HCT116 (cell line): ENCODE measurements at regions not wholly inside any gene's neighbourhood (a gene's known extent, or its start where the extent isn't known, plus 50 kb on each side); places are given as distances from the start of the nearest gene placed in this dataset.

Experiments
- ATAC-seq: fragments of 200-7000 bp; cut with Tn5 transposase; 2 replicates; pipeline ENCODE4 v1.9.1; 2020; ENCODE audit warnings: mild to moderate bottlenecking, moderate library complexity
- BruUV-seq: library from RNA; stranded (reverse); fragments of 400-500 nt; replicated peaks from 2 replicates; lab custom pipeline; 2021; lab: Mats Ljungman, UMichigan
- CTCF ChIA-PET: fragments of 300-600 bp; sonication (Branson Sonifier 250); formaldehyde crosslinking; loops from one replicate; lab custom pipeline; 2021; ENCODE audit warnings: antibody characterized with exemption; lab: Charles Lee
- POLR2A ChIA-PET: fragments of 300-600, 350-600 bp; sonication (Branson Sonifier 250); formaldehyde crosslinking; loops from one replicate; lab custom pipeline; 2021; ENCODE audit warnings: antibody characterized with exemption; lab: Charles Lee
- RAD21 ChIA-PET, 2 experiments: fragments of 300-600 bp; sonication (Branson Sonifier 250); formaldehyde crosslinking; loops; one replicate each; lab custom pipeline; 2023; ENCODE audit warnings: low total read pairs in 2 of 2; ENCODE audit not compliant: uncharacterized antibody in 2 of 2, unreplicated experiment in 2 of 2, low non-redundant PET in 1 of 2; lab: Charles Lee
- DNase-seq: peaks from one replicate; pipeline ENCODE4 v3.0.0-alpha.2; 2010; ENCODE audit warnings: low read depth, low spot score
- H2AFZ ChIP-seq: fragments of 200-600 bp; shearing (Covaris generic), sonication (generic); 2 replicates; pipeline ENCODE4 v1.6.1; 2017; ENCODE audit warnings: low read depth, mixed run types, mixed read lengths, antibody characterized with exemption, low read length; ENCODE audit not compliant: poor library complexity, severe bottlenecking
- H3K27ac ChIP-seq: 2 replicates; pipeline ENCODE4 v1.5.1; 2012; ENCODE audit warnings: low read depth, low read length
- H3K27me3 ChIP-seq: fragments of 200-600 bp; sonication (generic); 2 replicates; pipeline ENCODE4 v1.6.1; 2016; ENCODE audit warnings: mixed run types, low read length, mixed read lengths; ENCODE audit not compliant: insufficient read depth
- H3K36me3 ChIP-seq, 2 experiments: fragments of 200-500 bp in 1 of 2; fragments of 200-600 bp in 1 of 2; sonication (Bioruptor generic) in 1 of 2; sonication (generic) in 1 of 2; 2 replicates each; pipeline versions ENCODE4 v1.5.1 to v1.6.1; 2014 to 2016; ENCODE audit warnings: low read length in 2 of 2, inconsistent platforms in 1 of 2, mixed read lengths in 1 of 2, mixed run types in 1 of 2; ENCODE audit not compliant: insufficient read depth in 2 of 2, control insufficient read depth in 1 of 2
- H3K4me1 ChIP-seq, 2 experiments: fragments of 200-600 bp in 1 of 2; sonication (generic) in 1 of 2; 2 replicates each; pipeline versions ENCODE4 v1.5.1 to v1.6.1; 2012 to 2017; ENCODE audit warnings: low read length in 2 of 2, inconsistent platforms in 1 of 2, mild to moderate bottlenecking in 1 of 2, mixed read lengths in 1 of 2, mixed run types in 1 of 2, moderate library complexity in 1 of 2; ENCODE audit not compliant: insufficient read depth in 2 of 2, control insufficient read depth in 1 of 2
- H3K4me2 ChIP-seq: fragments of 200-600 bp; sonication (generic); 2 replicates; pipeline ENCODE4 v1.6.1; 2017; ENCODE audit warnings: mixed run types, low read length, mixed read lengths
- H3K4me3 ChIP-seq, 2 experiments: fragments of 200-600 bp in 1 of 2; sonication (generic) in 1 of 2; replicated peaks in 1 of 2; 2 replicates each; pipeline ENCODE4 v1.5.1; 2011 to 2016; ENCODE audit warnings: low read length in 2 of 2, control low read depth in 1 of 2, low read depth in 1 of 2, mild to moderate bottlenecking in 1 of 2, mixed read lengths in 1 of 2, mixed run types in 1 of 2
- H3K79me2 ChIP-seq: fragments of 200-600 bp; sonication (generic); 2 replicates; pipeline ENCODE4 v1.6.1; 2017; ENCODE audit warnings: mild to moderate bottlenecking, mixed run types, low read length, moderate library complexity, mixed read lengths; ENCODE audit not compliant: insufficient read depth
- H3K9ac ChIP-seq: fragments of 200-600 bp; sonication (generic); 2 replicates; pipeline ENCODE4 v1.6.1; 2016; ENCODE audit warnings: low read length, mixed read lengths
- H3K9me2 ChIP-seq: fragments of 200-600 bp; sonication (generic), shearing (Covaris generic); 2 replicates; pipeline ENCODE4 v1.6.1; 2017; ENCODE audit warnings: mixed run types, mild to moderate bottlenecking, moderate library complexity; ENCODE audit not compliant: insufficient read depth
- H3K9me3 ChIP-seq, 2 experiments: fragments of 200-500 bp in 1 of 2; fragments of 200-600 bp in 1 of 2; sonication (Bioruptor generic) in 1 of 2; sonication (generic) in 1 of 2; 2 replicates each; pipeline ENCODE4 v1.6.1; 2014 to 2017; ENCODE audit warnings: low read length in 2 of 2, mixed read lengths in 2 of 2, inconsistent platforms in 1 of 2, low read depth in 1 of 2, mild to moderate bottlenecking in 1 of 2, mixed run types in 1 of 2, moderate library complexity in 1 of 2; ENCODE audit not compliant: control insufficient read depth in 1 of 2, insufficient read depth in 1 of 2
- H4K20me1 ChIP-seq: fragments of 200-600 bp; sonication (generic), shearing (Covaris generic); 2 replicates; pipeline ENCODE4 v1.6.1; 2017; ENCODE audit warnings: mixed run types, mild to moderate bottlenecking, moderate library complexity; ENCODE audit not compliant: insufficient read depth
- CBX3 ChIP-seq: IDR thresholded peaks from 2 replicates; pipeline ENCODE4 v1.6.1; 2012; ENCODE audit warnings: low read depth
- CEBPB ChIP-seq: IDR thresholded peaks from 2 replicates; pipeline ENCODE4 v1.6.1; 2012; ENCODE audit warnings: low read depth
- EGR1 ChIP-seq: IDR thresholded peaks from 2 replicates; pipeline ENCODE4 v1.6.1; 2012; ENCODE audit warnings: low read depth
- EZH2 ChIP-seq: fragments of 200-600 bp; sonication (generic); IDR thresholded peaks from 2 replicates; pipeline ENCODE4 v1.6.1; 2017; ENCODE audit warnings: antibody characterized with exemption, mixed run types
- FOSL1 ChIP-seq: IDR thresholded peaks from 2 replicates; pipeline ENCODE4 v1.6.1; 2012; ENCODE audit warnings: low read depth
- JUND ChIP-seq: IDR thresholded peaks from 2 replicates; pipeline ENCODE4 v1.6.1; 2012
- POLR2A ChIP-seq: IDR thresholded peaks from 2 replicates; pipeline ENCODE4 v1.7.0; 2011; ENCODE audit warnings: borderline replicate concordance; ENCODE audit not compliant: insufficient read depth, insufficient read length; ENCODE audit errors: extremely low read depth
- POLR2AphosphoS5 ChIP-seq: IDR thresholded peaks from 2 replicates; pipeline ENCODE4 v1.6.1; 2011; ENCODE audit warnings: mild to moderate bottlenecking, low read depth, low read length, moderate library complexity
- SIN3A ChIP-seq: IDR thresholded peaks from 2 replicates; pipeline ENCODE4 v1.6.1; 2012; ENCODE audit warnings: low read depth
- SP1 ChIP-seq: IDR thresholded peaks from 2 replicates; pipeline ENCODE4 v1.6.1; 2012; ENCODE audit warnings: low read depth
- TCF7L2 ChIP-seq: IDR thresholded peaks from 2 replicates; pipeline ENCODE4 v1.7.0; 2011; ENCODE audit warnings: borderline replicate concordance, inconsistent platforms; ENCODE audit not compliant: insufficient read depth, insufficient read length; ENCODE audit errors: extremely low read depth
- ZFX ChIP-seq: fragments of 450-650 bp; IDR thresholded peaks from 2 replicates; pipeline ENCODE4 v1.6.1; 2017
- ZNF274 ChIP-seq: fragments of 200-500 bp; sonication (Bioruptor generic); IDR thresholded peaks from 2 replicates; pipeline ENCODE4 v1.6.1; 2014; ENCODE audit warnings: mild to moderate bottlenecking, low read depth, low read length, inconsistent platforms
- intact Hi-C: fragments of 100-400 bp; cut with micrococcal nuclease; formaldehyde crosslinking; loops from 2 replicates; pipeline ENCODE4 v1.10.0; 2022
- TF ChIP-seq, protein P1 (sequence below): IDR thresholded peaks from 2 replicates; pipeline ENCODE4 v1.6.1; 2012

DNA sequence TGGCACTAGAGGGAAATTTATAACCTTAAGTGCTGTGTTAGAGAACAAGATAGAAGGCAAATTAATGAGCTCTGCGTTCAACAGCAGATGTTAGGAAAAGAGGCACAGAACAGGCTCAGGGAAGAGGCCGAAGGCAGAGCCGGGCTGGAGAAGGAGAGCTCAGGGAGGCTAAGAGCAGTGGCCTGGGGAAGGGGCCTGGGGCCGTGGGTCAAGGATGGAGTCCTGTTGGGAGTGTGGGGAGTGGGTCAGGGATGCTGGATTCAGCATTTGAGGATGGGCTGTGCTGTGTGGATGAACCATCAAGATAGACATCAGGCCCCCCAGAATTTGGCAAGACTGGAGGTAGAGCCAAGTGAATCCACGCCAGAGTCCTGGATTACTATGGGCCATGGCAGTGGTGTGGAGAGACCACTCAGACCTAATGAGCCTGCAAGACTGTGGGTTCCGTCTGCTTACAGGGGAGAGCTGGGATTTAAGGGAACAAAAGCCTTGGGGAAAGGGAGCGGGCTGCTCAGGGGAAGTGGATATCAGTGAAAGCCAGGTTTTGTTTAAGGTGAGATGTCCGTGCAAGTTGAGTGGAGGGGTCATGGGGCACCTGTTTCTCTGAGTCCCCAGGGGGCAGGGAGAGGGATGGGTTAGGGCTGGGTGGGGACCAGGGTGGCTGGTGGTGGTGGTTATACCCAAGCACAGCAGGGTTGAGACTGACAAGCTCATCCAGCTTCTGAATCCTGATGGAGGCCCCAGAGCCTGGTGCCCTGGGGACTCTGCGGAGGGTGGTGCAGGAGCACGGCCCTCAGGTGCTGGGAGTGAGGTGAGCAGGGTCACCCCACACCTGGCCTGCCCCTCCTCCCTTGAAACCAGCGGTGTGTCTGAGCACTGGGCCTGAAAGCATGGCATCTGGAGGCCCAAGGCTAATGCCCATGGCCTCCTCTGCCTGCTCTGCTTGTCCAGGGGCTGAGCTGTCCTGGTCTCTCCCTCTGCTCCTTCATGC lies 101.7 kb downstream of the BMS1 start:
- RAD21 ChIA-PET, result no interaction called here

DNA sequence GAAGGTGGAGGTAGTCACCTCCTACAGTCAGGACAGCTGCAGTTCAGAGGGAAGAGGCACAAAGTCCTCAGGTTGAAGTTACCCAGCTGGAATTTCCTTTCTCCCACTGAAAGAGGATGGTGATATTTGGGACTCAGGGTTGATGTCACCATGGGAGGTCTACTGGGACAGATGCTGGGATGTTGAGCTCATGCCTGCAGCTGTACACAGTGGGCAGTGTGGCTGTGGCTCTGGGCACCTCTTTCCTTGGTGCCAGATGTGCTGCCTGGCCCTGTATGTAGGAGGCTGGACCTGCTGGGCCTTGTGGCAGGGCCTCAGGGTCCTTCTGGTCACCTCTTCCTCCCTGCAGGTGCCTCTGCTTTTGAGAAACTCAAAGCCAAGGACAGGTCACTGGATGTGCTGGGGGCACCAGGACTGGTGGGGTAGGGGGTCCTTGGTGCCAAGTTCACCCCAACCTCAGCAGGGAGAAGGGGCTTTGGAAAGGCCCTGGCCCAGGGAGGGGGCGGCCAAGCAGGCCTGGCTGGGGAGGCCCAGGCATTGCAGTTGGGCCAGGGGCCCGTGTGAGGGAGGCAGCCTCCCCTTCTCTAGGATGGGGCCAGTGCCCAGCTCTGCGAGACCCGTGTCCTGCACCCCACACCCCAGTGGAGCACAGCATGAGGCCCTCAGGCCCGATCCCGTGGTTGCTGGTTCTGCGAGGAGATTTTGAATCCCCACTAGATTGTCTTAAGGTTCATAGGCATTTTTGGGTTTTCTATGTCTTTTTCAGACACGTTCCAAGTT lies 103.1 kb downstream of the BMS1 start:
- no TSS peak for BruUV-seq
- no peaks in the 10 kb centered on the region for H3K9me2 ChIP-seq
- H3K9me3 ChIP-seq, result no peaks in the 10 kb centered on the region; a peak in 1 of 4 replicates
- no peak for DNase-seq
- POLR2A ChIA-PET, result no interaction called here
- no peaks in the 10 kb centered on the region for H3K27me3 ChIP-seq
- H3K4me1 ChIP-seq, result no peaks in the 10 kb centered on the region
- H3K4me2 ChIP-seq, result no peak overlapping the region
- CTCF ChIA-PET, result no interaction called here
- no peak overlapping the region for H3K9ac ChIP-seq
- intact Hi-C loops, result no loop called here
- no peak overlapping the region for H3K4me3 ChIP-seq
- TF ChIP-seq ZFX (no peak), EGR1 (no peak), POLR2AphosphoS5 (no peak), TCF7L2 (no peak), FOSL1 (no peak), POLR2A (no peak), SIN3A (no peak)
- TF ChIP-seq, all 23 proteins: peak for 0
- no peak for ATAC-seq
- Histone ChIP-seq H3K27ac (no peak overlapping the region), H4K20me1 (no peaks in the 10 kb centered on the region), H3K36me3 (no peaks in the 10 kb centered on the region), H3K79me2 (no peaks in the 10 kb centered on the region), H2AFZ (no peak overlapping the region)
- RAD21 ChIA-PET, result no interaction called here

More for the DNA sequence above, 101.7 kb downstream of the BMS1 start:
- no peak overlapping the region for H3K4me2 ChIP-seq
- no peak overlapping the region for H3K4me3 ChIP-seq
- no TSS peak for BruUV-seq
- no peak overlapping the region for H3K9ac ChIP-seq
- intact Hi-C loops, result no loop called here
- no peak for DNase-seq
- ChIA-PET POLR2A (no interaction called here), CTCF (no interaction called here)
- no peaks in the 10 kb centered on the region; a peak in 1 of 4 replicates for H3K9me3 ChIP-seq
- no peaks in the 10 kb centered on the region for H3K27me3 ChIP-seq
- no peaks in the 10 kb centered on the region for H3K36me3 ChIP-seq
- H2AFZ ChIP-seq, result no peak overlapping the region
- H4K20me1 ChIP-seq, result no peaks in the 10 kb centered on the region
- no peaks in the 10 kb centered on the region for H3K4me1 ChIP-seq
- H3K27ac ChIP-seq, result no peak overlapping the region
- TF ChIP-seq EZH2 (no peak), SP1 (no peak), CEBPB (no peak), TCF7L2 (no peak), ZNF274 (no peak), CBX3 (no peak), POLR2A (no peak), JUND (no peak), POLR2AphosphoS5 (no peak)
- TF ChIP-seq, protein P1, sequence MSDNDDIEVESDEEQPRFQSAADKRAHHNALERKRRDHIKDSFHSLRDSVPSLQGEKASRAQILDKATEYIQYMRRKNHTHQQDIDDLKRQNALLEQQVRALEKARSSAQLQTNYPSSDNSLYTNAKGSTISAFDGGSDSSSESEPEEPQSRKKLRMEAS, result no peak
- TF ChIP-seq, all 23 proteins: peak for 0
- no peak for ATAC-seq
- Histone ChIP-seq H3K79me2 (no peaks in the 10 kb centered on the region), H3K9me2 (no peaks in the 10 kb centered on the region)
